ENCODE measurements at regions not wholly inside any gene's neighbourhood (a gene's known extent, or its start where the extent isn't known, plus 50 kb on each side); places are given as distances from the start of the nearest gene placed in this dataset.

DNA sequence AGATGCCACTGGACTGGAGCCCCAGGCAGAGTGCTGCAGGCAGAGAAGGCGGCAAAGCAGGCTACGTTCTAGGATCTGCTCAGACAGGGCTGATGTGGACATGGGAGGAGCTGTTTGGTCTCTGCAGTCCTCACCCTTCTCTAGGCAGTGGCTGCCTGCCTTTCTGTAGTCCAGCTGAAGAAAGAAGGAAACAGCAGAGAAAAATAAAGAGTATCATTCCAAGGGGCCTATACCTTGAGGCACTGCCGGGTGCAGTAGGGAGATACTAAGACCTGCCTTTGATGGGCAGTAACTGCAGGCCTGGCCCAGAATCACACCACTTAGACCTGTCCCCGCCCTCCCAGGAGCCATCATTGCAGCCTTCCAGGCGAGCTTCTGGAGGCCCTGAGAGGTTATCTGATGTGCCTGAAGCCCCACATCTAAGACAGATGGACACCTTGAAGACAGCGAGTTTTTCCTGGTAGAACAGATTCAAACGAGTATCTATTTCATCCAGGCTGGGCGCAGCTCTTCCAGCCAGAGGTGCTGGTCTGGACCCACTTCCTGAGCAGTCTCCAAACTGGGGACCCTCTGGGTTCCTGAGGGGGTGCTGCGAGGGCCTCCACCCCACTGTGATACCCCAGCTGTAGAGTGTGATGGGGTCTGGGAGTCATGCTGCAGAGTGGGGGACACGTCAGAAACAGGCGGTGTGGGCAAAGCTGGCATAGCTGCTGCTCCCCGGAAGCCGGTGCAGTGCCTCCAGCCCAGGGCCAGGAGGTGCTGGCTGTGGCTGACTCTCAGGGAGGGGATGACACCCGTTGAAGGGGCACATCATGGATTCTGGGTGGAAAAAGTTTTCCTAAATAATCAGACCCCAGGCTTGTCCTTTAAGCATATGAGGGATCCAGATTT lies 87.3 kb upstream of the OTOS start:
- Histone ChIP-seq H3K36me3 (ENCODE audit: control insufficient read depth in 4 of 4, insufficient read depth in 4 of 4, low read length in 3 of 4) (no peaks in the 10 kb centered on the region), H3K4me3 (ENCODE audit: control insufficient read depth in 1 of 7, extremely low read depth in 1 of 7, insufficient read depth in 4 of 7, low read depth in 2 of 7, low read length in 6 of 7) (no peak overlapping the region), H3K27me3 (replicated peaks in 2 of 5; ENCODE audit: control insufficient read depth in 4 of 5, insufficient read depth in 5 of 5, low read length in 4 of 5) (peaks cover 0 to 22% (median 0%) of the 10 kb centered on the region in 5 experiments), H3K27ac (ENCODE audit: insufficient read depth in 1 of 2, low read depth in 1 of 2, low read length in 2 of 2, poor library complexity in 1 of 2, severe bottlenecking in 2 of 2) (no peak overlapping the region), H3K9me3 (ENCODE audit: control extremely low read depth in 1 of 5, control insufficient read depth in 4 of 5, insufficient read depth in 2 of 5, low read depth in 1 of 5, low read length in 4 of 5) (peaks cover 0 to 17% (median 6%) of the 10 kb centered on the region in 5 experiments), H3K4me1 (ENCODE audit: control extremely low read depth in 1 of 4, control insufficient read depth in 4 of 4, insufficient read depth in 4 of 4, low read length in 3 of 4) (peaks cover 0 to 4% (median under 1%) of the 10 kb centered on the region in 4 experiments)
- ChIA-PET CTCF (interaction anchor here (0.6 kb wide), 2 partner anchors 218 to 230 kb away, joined by 3 read pairs; no protein-coding TSS in a partner anchor), POLR2A (no interaction called here)
- no peak for DNase-seq
- 95% methylated on average over 9 of the region's 14 CpGs for WGBS (ENCODE audit: insufficient coverage)

DNA sequence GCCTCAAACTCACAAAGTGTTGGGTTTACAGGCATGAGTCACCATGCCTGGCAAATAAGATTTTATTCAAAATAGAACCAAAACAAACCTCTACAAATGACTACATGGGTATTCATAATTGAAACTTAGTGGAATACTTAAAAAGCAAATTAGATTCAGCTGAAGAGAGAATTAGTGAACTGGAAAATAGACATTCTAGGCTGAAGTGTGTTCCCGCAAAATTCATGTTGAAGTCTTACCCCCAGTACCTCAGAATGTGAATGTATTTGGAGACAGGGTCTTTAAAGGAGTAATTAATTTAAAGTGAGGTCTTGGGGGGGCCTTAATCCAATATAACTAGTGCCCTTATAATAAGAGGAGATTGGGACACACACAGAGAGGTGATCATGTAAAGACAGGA lies 88.5 kb upstream of the OTOS start:
- DNase-seq, result no peak
- H3K27me3 ChIP-seq (replicated peaks in 2 of 5; ENCODE audit: control insufficient read depth in 4 of 5, insufficient read depth in 5 of 5, low read length in 4 of 5), result peaks cover 0 to 16% (median 0%) of the 10 kb centered on the region in 5 experiments
- no peaks in the 10 kb centered on the region for H3K36me3 ChIP-seq (ENCODE audit: control insufficient read depth in 4 of 4, insufficient read depth in 4 of 4, low read length in 3 of 4)
- H3K27ac ChIP-seq (ENCODE audit: insufficient read depth in 1 of 2, low read depth in 1 of 2, low read length in 2 of 2, poor library complexity in 1 of 2, severe bottlenecking in 2 of 2), result no peak overlapping the region
- CTCF ChIA-PET, result interaction anchor here (0.6 kb wide), 1 partner anchor 216 kb away, joined by 3 read pairs; no protein-coding TSS in a partner anchor
- peaks cover 0 to 12% (median 4%) of the 10 kb centered on the region in 4 experiments for H3K4me1 ChIP-seq (ENCODE audit: control extremely low read depth in 1 of 4, control insufficient read depth in 4 of 4, insufficient read depth in 4 of 4, low read length in 3 of 4)
- H3K9me3 ChIP-seq (ENCODE audit: control extremely low read depth in 1 of 5, control insufficient read depth in 4 of 5, insufficient read depth in 2 of 5, low read depth in 1 of 5, low read length in 4 of 5), result peaks cover 0 to 17% (median 6%) of the 10 kb centered on the region in 5 experiments
- POLR2A ChIA-PET, result no interaction called here
- WGBS (ENCODE audit: insufficient coverage), result 100% methylated on average over 1 of the region's 1 CpG
- no peak overlapping the region for H3K4me3 ChIP-seq (ENCODE audit: control insufficient read depth in 1 of 7, extremely low read depth in 1 of 7, insufficient read depth in 4 of 7, low read depth in 2 of 7, low read length in 6 of 7)

DNA sequence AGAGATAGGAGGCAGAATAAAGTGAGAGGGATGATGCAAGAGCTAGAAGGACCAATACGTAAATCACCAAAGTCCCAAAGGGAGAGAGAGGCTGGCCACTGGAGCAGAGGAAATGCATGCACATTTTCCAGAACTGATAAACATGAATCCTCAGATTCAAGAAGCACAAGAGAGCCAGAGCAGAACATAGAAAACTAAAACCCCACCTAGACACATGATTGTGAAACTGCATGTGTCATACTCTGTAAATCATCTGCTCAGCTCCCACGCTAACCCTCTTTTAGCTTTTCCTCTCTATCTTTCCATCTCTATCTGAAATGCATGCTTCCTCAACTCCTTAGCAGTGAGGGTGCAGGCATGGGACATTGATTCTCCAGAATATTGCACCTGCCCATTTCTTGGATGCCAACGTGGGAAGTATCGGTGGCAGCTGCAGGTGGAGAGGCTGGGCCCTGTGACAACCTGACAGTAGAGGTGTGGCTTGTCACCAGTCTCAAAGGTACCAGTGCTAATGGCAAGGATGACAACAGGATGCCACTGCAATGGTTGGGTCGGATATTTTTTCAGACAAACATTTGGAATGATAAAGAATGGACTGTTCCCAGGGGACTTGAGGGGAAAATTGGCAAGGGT lies 89.3 kb upstream of the OTOS start:
- H3K4me1 ChIP-seq (ENCODE audit: control extremely low read depth in 1 of 4, control insufficient read depth in 4 of 4, insufficient read depth in 4 of 4, low read length in 3 of 4), result peaks cover 0 to 14% (median 6%) of the 10 kb centered on the region in 4 experiments
- peaks cover 0 to 9% (median 0%) of the 10 kb centered on the region in 5 experiments for H3K27me3 ChIP-seq (replicated peaks in 2 of 5; ENCODE audit: control insufficient read depth in 4 of 5, insufficient read depth in 5 of 5, low read length in 4 of 5)
- no peak overlapping the region for H3K4me3 ChIP-seq (ENCODE audit: control insufficient read depth in 1 of 7, extremely low read depth in 1 of 7, insufficient read depth in 4 of 7, low read depth in 2 of 7, low read length in 6 of 7)
- WGBS (ENCODE audit: insufficient coverage), result 76% methylated on average over 4 of the region's 5 CpGs
- no peak overlapping the region for H3K27ac ChIP-seq (ENCODE audit: insufficient read depth in 1 of 2, low read depth in 1 of 2, low read length in 2 of 2, poor library complexity in 1 of 2, severe bottlenecking in 2 of 2)
- peaks cover 0 to 17% (median 6%) of the 10 kb centered on the region in 5 experiments for H3K9me3 ChIP-seq (ENCODE audit: control extremely low read depth in 1 of 5, control insufficient read depth in 4 of 5, insufficient read depth in 2 of 5, low read depth in 1 of 5, low read length in 4 of 5)
- DNase-seq, result peak in 2 of 3 donors; percentile 6 to 10
- ChIA-PET CTCF (no interaction called here), POLR2A (no interaction called here)
- H3K36me3 ChIP-seq (ENCODE audit: control insufficient read depth in 4 of 4, insufficient read depth in 4 of 4, low read length in 3 of 4), result no peaks in the 10 kb centered on the region

DNA sequence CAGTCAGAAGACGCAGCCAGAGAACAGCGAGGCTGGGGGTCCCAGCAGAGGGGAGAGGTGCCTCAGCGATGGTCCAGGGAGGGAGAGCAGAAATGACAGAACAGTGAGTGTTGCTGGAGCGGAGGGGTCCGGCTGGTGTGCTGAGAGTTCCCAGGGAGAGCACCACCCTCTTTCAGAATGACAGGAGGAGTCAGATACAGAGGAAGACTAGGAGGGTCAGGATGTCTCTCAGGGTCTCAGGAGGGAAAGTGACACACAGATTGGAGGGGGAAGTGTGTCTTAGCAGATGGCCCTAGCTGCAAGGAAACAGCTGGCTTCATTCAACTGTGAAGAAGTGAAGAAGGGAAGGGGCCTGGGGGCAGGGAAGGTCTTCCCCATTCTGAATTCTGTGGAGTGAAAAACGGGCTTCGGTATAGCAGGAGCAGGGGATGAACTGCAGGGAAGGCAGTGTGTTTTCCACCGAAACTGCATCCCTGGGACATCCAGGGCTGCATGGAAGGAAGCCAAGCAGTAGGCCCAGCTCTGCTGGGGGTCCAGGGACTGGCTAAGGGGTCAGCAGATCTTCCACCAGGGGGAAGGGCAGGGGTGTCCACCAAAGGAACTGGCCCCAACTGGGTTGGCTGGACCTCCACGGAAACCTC lies 90.0 kb upstream of the OTOS start:
- POLR2A ChIA-PET, result no interaction called here
- Histone ChIP-seq H3K27ac (ENCODE audit: insufficient read depth in 1 of 2, low read depth in 1 of 2, low read length in 2 of 2, poor library complexity in 1 of 2, severe bottlenecking in 2 of 2) (no peak overlapping the region), H3K27me3 (replicated peaks in 2 of 5; ENCODE audit: control insufficient read depth in 4 of 5, insufficient read depth in 5 of 5, low read length in 4 of 5) (peaks cover 0 to 4% (median 0%) of the 10 kb centered on the region in 5 experiments), H3K4me3 (ENCODE audit: control insufficient read depth in 1 of 7, extremely low read depth in 1 of 7, insufficient read depth in 4 of 7, low read depth in 2 of 7, low read length in 6 of 7) (no peak overlapping the region), H3K36me3 (ENCODE audit: control insufficient read depth in 4 of 4, insufficient read depth in 4 of 4, low read length in 3 of 4) (no peaks in the 10 kb centered on the region), H3K4me1 (ENCODE audit: control extremely low read depth in 1 of 4, control insufficient read depth in 4 of 4, insufficient read depth in 4 of 4, low read length in 3 of 4) (peaks cover 0 to 16% (median 6%) of the 10 kb centered on the region in 4 experiments), H3K9me3 (ENCODE audit: control extremely low read depth in 1 of 5, control insufficient read depth in 4 of 5, insufficient read depth in 2 of 5, low read depth in 1 of 5, low read length in 4 of 5) (peaks cover 0 to 17% (median 6%) of the 10 kb centered on the region in 5 experiments)
- CTCF ChIA-PET, result interaction anchor here (3.0 kb wide), 1 partner anchor 209 kb away, joined by 15 read pairs; no protein-coding TSS in a partner anchor
- 90% methylated on average over 7 of the region's 9 CpGs for WGBS (ENCODE audit: insufficient coverage)
- peak in 2 of 3 donors; percentile 35 to 53 for DNase-seq

- ChIA-PET CTCF (interaction anchor here (0.7 to 3.0 kb wide), 6 partner anchors 9 to 474 kb away, joined by 3 to 15 read pairs (median 4); no protein-coding TSS in a partner anchor), POLR2A (no interaction called here)
- WGBS (ENCODE audit: insufficient coverage), result 96% methylated on average over 8 of the region's 12 CpGs
- Histone ChIP-seq H3K4me1 (ENCODE audit: control extremely low read depth in 1 of 4, control insufficient read depth in 4 of 4, insufficient read depth in 4 of 4, low read length in 3 of 4) (peaks cover 0 to 26% (median 9%) of the 10 kb centered on the region in 4 experiments), H3K27me3 (replicated peaks in 2 of 5; ENCODE audit: control insufficient read depth in 4 of 5, insufficient read depth in 5 of 5, low read length in 4 of 5) (peaks cover 0 to 4% (median 0%) of the 10 kb centered on the region in 5 experiments), H3K36me3 (ENCODE audit: control insufficient read depth in 4 of 4, insufficient read depth in 4 of 4, low read length in 3 of 4) (no peaks in the 10 kb centered on the region), H3K9me3 (ENCODE audit: control extremely low read depth in 1 of 5, control insufficient read depth in 4 of 5, insufficient read depth in 2 of 5, low read depth in 1 of 5, low read length in 4 of 5) (peaks cover 0 to 17% (median 6%) of the 10 kb centered on the region in 5 experiments), H3K4me3 (ENCODE audit: control insufficient read depth in 1 of 7, extremely low read depth in 1 of 7, insufficient read depth in 4 of 7, low read depth in 2 of 7, low read length in 6 of 7) (no peak overlapping the region), H3K27ac (ENCODE audit: insufficient read depth in 1 of 2, low read depth in 1 of 2, low read length in 2 of 2, poor library complexity in 1 of 2, severe bottlenecking in 2 of 2) (no peak overlapping the region)
- no peak for DNase-seq
These were observed 91.4 kb upstream of the OTOS start for GRCh38 chr2:240231838-240232244.

DNA sequence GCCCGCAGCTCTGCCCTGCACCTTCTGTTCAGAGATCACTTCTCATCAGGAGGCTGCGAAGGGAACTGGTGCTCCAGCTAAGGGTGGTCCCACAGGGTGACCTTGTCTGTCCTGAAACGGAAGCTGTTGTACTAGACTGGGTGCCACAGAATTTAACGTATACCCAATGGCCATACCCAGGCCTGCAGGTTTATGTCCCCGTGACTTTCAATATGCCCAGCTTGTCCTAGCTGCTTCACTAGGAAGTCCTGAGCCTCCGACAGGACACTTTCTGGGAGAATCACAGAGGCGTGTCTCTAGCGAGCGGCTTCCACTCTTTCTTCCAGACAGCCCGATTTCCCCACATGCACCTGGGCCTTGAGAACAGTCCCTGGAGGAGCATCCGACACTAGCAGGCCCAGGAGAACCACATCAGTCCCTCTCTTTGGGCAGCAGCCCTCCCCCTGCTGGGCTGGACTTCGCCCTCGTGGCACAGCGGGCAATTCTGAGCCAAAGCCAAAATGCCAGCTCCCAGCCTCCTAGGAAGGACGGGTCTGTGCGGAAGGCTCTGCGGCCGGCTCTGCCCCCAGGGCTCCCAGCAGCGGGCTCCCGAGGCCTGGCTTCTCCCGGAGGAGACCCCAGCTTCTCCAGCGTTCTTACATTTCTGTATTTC lies 91.9 kb upstream of the OTOS start:
- WGBS (ENCODE audit: insufficient coverage), result 86% methylated on average over 21 of the region's 22 CpGs
- H3K4me1 ChIP-seq (ENCODE audit: control extremely low read depth in 1 of 4, control insufficient read depth in 4 of 4, insufficient read depth in 4 of 4, low read length in 3 of 4), result peaks cover 0 to 27% (median 10%) of the 10 kb centered on the region in 4 experiments
- DNase-seq, result no peak
- ChIA-PET POLR2A (no interaction called here), CTCF (interaction anchor here (0.7 to 3.0 kb wide), 8 partner anchors 9 to 473 kb away, joined by 3 to 15 read pairs (median 4); no protein-coding TSS in a partner anchor)
- H3K27me3 ChIP-seq (replicated peaks in 2 of 5; ENCODE audit: control insufficient read depth in 4 of 5, insufficient read depth in 5 of 5, low read length in 4 of 5), result peaks cover 0 to 4% (median 0%) of the 10 kb centered on the region in 5 experiments
- peaks cover 0 to 17% (median 6%) of the 10 kb centered on the region in 5 experiments for H3K9me3 ChIP-seq (ENCODE audit: control extremely low read depth in 1 of 5, control insufficient read depth in 4 of 5, insufficient read depth in 2 of 5, low read depth in 1 of 5, low read length in 4 of 5)
- no peak overlapping the region for H3K27ac ChIP-seq (ENCODE audit: insufficient read depth in 1 of 2, low read depth in 1 of 2, low read length in 2 of 2, poor library complexity in 1 of 2, severe bottlenecking in 2 of 2)
- no peak overlapping the region for H3K4me3 ChIP-seq (ENCODE audit: control insufficient read depth in 1 of 7, extremely low read depth in 1 of 7, insufficient read depth in 4 of 7, low read depth in 2 of 7, low read length in 6 of 7)
- H3K36me3 ChIP-seq (ENCODE audit: control insufficient read depth in 4 of 4, insufficient read depth in 4 of 4, low read length in 3 of 4), result no peaks in the 10 kb centered on the region

Data from common myeloid progenitor, CD34-positive (primary cell).